HFFc6 (cell line): ENCODE measurements at regions not wholly inside any gene's neighbourhood (a gene's known extent, or its start where the extent isn't known, plus 50 kb on each side); places are given as distances from the start of the nearest gene placed in this dataset. TPM values are rescaled to one million over a fixed set of nuclear protein-coding genes. Genes with fewer than 3 reads are reported as not detected.

Experiments used
- DNase-seq: peaks from one replicate; pipeline ENCODE4 v3.0.0-alpha.2; 2018
- H3K27ac Mint-ChIP-seq: 2 replicates; pipeline ENCODE4 v1.8.0; 2020; ENCODE audit warnings: mild to moderate bottlenecking, mixed read lengths
- H3K27me3 Mint-ChIP-seq: 2 replicates; pipeline ENCODE4 v1.8.0; 2021; ENCODE audit warnings: mild to moderate bottlenecking, moderate library complexity, mixed read lengths; ENCODE audit not compliant: insufficient read depth
- H3K36me3 Mint-ChIP-seq: 2 replicates; pipeline ENCODE4 v1.8.0; 2021; ENCODE audit warnings: low read depth, mixed read lengths
- H3K4me1 Mint-ChIP-seq: 2 replicates; pipeline ENCODE4 v1.8.0; 2020; ENCODE audit warnings: low read depth, mixed read lengths
- H3K4me3 Mint-ChIP-seq: 2 replicates; pipeline ENCODE4 v1.8.0; 2020; ENCODE audit warnings: mild to moderate bottlenecking, moderate library complexity, mixed read lengths
- H3K9me3 Mint-ChIP-seq: 2 replicates; pipeline ENCODE4 v1.8.0; 2020; ENCODE audit warnings: mild to moderate bottlenecking, mixed read lengths
- microRNA-seq: library from miRNA; unstranded; fragments of <30 nt; microRNA quantifications from one replicate; pipeline ENCODE4, GENCODE V29; 2019
- TF ChIP-seq, protein P1 (sequence below): fragments of 200-600 bp; sonication (generic); IDR thresholded peaks from 2 replicates; pipeline ENCODE4 v1.5.0; 2021; ENCODE audit warnings: antibody characterized with exemption, mild to moderate bottlenecking

DNA sequence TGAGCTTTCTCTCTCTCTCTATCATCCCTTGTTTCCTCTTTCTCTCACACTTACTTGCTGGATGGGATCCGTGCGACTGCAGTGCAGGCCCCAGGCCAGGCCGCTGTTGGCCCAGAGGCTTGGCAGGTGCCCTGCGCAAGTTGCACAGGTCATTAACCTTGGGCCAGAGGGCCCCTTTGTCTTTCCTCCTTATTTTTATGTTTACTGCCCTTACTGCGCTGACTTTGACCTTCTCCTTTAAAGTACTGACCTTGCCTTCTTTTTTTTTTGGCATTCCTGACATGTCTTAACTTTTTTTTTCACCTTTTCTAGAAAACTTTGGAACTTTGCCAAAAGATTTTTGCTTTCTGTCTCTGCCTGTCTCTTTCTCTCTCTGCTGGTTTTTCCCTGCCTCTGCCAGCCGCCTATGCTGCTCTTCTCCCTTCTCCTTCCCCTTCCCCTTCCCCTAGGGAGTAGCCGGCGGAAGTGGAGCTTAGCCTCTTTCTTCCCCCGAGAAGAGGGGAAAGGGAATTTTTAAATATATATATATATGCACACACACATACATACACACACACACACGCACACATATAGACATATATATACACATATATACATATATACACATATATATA lies 59.6 kb upstream of the CDH4 start:
- Mint-ChIP-seq H3K4me3 (no peak overlapping the region), H3K9me3 (peaks cover 15% of the 10 kb centered on the region), H3K4me1 (peaks cover 13% of the 10 kb centered on the region), H3K27ac (no peak overlapping the region), H3K27me3 (peaks cover 7% of the 10 kb centered on the region), H3K36me3 (0 out of 2 replicates have a peak, but pooled peaks cover 5% of the 10 kb centered on the region)
- TF ChIP-seq, protein P1, sequence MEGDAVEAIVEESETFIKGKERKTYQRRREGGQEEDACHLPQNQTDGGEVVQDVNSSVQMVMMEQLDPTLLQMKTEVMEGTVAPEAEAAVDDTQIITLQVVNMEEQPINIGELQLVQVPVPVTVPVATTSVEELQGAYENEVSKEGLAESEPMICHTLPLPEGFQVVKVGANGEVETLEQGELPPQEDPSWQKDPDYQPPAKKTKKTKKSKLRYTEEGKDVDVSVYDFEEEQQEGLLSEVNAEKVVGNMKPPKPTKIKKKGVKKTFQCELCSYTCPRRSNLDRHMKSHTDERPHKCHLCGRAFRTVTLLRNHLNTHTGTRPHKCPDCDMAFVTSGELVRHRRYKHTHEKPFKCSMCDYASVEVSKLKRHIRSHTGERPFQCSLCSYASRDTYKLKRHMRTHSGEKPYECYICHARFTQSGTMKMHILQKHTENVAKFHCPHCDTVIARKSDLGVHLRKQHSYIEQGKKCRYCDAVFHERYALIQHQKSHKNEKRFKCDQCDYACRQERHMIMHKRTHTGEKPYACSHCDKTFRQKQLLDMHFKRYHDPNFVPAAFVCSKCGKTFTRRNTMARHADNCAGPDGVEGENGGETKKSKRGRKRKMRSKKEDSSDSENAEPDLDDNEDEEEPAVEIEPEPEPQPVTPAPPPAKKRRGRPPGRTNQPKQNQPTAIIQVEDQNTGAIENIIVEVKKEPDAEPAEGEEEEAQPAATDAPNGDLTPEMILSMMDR: no peak
- DNase-seq: no peak

DNA sequence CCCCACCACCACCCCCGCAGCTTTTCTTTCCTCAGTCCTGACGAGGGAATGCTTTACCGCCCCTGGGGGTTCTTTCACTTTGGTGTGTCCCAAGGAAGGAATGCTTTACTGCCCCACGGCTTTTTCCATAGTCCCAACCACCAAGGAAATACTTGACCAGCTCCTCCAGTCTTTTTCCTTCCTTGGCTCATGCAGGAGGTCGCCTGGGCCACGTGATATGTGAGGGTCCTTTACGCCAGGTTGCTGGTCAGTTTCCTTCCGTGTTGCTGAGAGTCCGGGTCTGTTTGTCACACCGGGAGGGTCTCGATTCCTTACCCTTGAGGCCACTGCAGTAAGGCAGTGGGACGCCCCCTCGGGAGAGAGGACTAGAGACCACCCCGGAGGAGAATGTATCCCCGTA lies 58.9 kb upstream of the CDH4 start:
- peaks cover 15% of the 10 kb centered on the region for H3K9me3 Mint-ChIP-seq
- peaks cover 8% of the 10 kb centered on the region for H3K27me3 Mint-ChIP-seq
- peaks cover 8% of the 10 kb centered on the region for H3K4me1 Mint-ChIP-seq
- H3K27ac Mint-ChIP-seq: no peak overlapping the region
- no peak for DNase-seq
- H3K4me3 Mint-ChIP-seq: no peak overlapping the region
- H3K36me3 Mint-ChIP-seq: 0 out of 2 replicates have a peak, but pooled peaks cover 5% of the 10 kb centered on the region
- TF ChIP-seq, protein P1: no peak

Small RNAs in the stretch of these regions (microRNA-seq; reads per million reads assigned to microRNA genes)
- gene MIR4533: not detected
- not detected for gene MIR548AG2
- gene MIR646: not detected
